ENCODE measurements at regions not wholly inside any gene's neighbourhood (a gene's known extent, or its start where the extent isn't known, plus 50 kb on each side); places are given as distances from the start of the nearest gene placed in this dataset.

DNA sequence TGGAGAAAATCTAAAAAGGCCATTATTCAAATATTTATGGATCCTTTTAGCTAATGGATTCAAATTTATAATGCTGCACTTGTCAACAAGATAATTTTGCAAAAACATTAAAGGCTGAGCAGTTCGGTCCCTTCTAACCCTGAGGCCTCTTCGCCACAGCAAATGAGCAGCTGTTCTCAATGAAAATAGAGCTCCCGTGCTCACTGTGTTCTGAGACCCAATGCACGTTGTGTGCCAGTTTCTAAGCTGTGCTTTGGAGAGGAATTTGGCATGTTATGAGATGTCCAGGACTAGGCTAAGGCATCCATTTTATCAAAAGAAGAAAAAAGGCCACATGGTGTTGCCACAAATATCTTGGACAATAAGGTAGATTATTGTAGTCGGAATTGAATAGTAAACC, 220.1 kb upstream of the TSHZ2 start:
- TF ChIP-seq EP300 (IDR thresholded peaks at IDR 0.05; ENCODE audit: borderline replicate concordance in 1 of 2, control insufficient read depth in 1 of 2, low read depth in 2 of 2, low read length in 2 of 2) (no peak), NRF1 (conservative IDR thresholded peaks at IDR 0.05; ENCODE audit: low read depth, low read length) (no peak), BCL11A (IDR thresholded peaks at IDR 0.05; ENCODE audit: low read depth, low read length) (no peak), POLR2AphosphoS5 (IDR thresholded peaks at IDR 0.05; ENCODE audit: low read length) (no peak), ZNF274 (IDR thresholded peaks at IDR 0.05; ENCODE audit: insufficient read depth, insufficient read length) (no peak), CBFB (IDR thresholded peaks at IDR 0.05; ENCODE audit: low read depth) (no peak), WRNIP1 (IDR thresholded peaks at IDR 0.05; ENCODE audit: borderline replicate concordance, low read depth, low read length) (no peak), CHD2 (IDR thresholded peaks at IDR 0.05; ENCODE audit: borderline replicate concordance, low read depth, low read length) (no peak)
- TF ChIP-seq, protein P1, sequence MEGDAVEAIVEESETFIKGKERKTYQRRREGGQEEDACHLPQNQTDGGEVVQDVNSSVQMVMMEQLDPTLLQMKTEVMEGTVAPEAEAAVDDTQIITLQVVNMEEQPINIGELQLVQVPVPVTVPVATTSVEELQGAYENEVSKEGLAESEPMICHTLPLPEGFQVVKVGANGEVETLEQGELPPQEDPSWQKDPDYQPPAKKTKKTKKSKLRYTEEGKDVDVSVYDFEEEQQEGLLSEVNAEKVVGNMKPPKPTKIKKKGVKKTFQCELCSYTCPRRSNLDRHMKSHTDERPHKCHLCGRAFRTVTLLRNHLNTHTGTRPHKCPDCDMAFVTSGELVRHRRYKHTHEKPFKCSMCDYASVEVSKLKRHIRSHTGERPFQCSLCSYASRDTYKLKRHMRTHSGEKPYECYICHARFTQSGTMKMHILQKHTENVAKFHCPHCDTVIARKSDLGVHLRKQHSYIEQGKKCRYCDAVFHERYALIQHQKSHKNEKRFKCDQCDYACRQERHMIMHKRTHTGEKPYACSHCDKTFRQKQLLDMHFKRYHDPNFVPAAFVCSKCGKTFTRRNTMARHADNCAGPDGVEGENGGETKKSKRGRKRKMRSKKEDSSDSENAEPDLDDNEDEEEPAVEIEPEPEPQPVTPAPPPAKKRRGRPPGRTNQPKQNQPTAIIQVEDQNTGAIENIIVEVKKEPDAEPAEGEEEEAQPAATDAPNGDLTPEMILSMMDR (IDR thresholded peaks at IDR 0.05 in 2 of 3, conservative IDR thresholded peaks at IDR 0.05 in 1 of 3; ENCODE audit: control insufficient read depth in 2 of 3, extremely low read depth in 1 of 3, insufficient read depth in 1 of 3, low read depth in 3 of 3, low read length in 3 of 3) = no peak
- TF ChIP-seq, protein P2, sequence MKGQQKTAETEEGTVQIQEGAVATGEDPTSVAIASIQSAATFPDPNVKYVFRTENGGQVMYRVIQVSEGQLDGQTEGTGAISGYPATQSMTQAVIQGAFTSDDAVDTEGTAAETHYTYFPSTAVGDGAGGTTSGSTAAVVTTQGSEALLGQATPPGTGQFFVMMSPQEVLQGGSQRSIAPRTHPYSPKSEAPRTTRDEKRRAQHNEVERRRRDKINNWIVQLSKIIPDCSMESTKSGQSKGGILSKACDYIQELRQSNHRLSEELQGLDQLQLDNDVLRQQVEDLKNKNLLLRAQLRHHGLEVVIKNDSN (IDR thresholded peaks at IDR 0.05; ENCODE audit: borderline replicate concordance, extremely low read length, insufficient read depth, low read depth, low read length) = no peak
- TF ChIP-seq, protein P3, sequence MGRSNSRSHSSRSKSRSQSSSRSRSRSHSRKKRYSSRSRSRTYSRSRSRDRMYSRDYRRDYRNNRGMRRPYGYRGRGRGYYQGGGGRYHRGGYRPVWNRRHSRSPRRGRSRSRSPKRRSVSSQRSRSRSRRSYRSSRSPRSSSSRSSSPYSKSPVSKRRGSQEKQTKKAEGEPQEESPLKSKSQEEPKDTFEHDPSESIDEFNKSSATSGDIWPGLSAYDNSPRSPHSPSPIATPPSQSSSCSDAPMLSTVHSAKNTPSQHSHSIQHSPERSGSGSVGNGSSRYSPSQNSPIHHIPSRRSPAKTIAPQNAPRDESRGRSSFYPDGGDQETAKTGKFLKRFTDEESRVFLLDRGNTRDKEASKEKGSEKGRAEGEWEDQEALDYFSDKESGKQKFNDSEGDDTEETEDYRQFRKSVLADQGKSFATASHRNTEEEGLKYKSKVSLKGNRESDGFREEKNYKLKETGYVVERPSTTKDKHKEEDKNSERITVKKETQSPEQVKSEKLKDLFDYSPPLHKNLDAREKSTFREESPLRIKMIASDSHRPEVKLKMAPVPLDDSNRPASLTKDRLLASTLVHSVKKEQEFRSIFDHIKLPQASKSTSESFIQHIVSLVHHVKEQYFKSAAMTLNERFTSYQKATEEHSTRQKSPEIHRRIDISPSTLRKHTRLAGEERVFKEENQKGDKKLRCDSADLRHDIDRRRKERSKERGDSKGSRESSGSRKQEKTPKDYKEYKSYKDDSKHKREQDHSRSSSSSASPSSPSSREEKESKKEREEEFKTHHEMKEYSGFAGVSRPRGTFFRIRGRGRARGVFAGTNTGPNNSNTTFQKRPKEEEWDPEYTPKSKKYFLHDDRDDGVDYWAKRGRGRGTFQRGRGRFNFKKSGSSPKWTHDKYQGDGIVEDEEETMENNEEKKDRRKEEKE (IDR thresholded peaks at IDR 0.05) = no peak
- TF ChIP-seq, protein P4, sequence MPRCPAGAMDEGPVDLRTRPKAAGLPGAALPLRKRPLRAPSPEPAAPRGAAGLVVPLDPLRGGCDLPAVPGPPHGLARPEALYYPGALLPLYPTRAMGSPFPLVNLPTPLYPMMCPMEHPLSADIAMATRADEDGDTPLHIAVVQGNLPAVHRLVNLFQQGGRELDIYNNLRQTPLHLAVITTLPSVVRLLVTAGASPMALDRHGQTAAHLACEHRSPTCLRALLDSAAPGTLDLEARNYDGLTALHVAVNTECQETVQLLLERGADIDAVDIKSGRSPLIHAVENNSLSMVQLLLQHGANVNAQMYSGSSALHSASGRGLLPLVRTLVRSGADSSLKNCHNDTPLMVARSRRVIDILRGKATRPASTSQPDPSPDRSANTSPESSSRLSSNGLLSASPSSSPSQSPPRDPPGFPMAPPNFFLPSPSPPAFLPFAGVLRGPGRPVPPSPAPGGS (IDR thresholded peaks at IDR 0.05; ENCODE audit: borderline replicate concordance, insufficient read depth, low read depth, low read length, poor library complexity, severe bottlenecking) = no peak

All from GM12878 (cell line).